ENCODE measurements at regions not wholly inside any gene's neighbourhood (a gene's known extent, or its start where the extent isn't known, plus 50 kb on each side); places are given as distances from the start of the nearest gene placed in this dataset.

GRCh38 chr14:94893411-94894160, 123.7 kb upstream of the GSC start:
- no peak overlapping the region for H3K27ac ChIP-seq (ENCODE audit: low read length)
- DNase-seq (ENCODE audit: low read depth, low spot score) (no peak), ATAC-seq (no peak)
- CTCF ChIA-PET: interaction anchor here (0.6 kb wide), 1 partner anchor 1066 kb away, joined by 3 read pairs; no protein-coding TSS in a partner anchor
- no peak for TF ChIP-seq TCF7L2 (IDR thresholded peaks at IDR 0.05; ENCODE audit: low read depth, low read length)
- no peak for TF ChIP-seq SIN3A (IDR thresholded peaks at IDR 0.05; ENCODE audit: borderline replicate concordance, insufficient read depth, low read depth, low read length)
- TF ChIP-seq REST (IDR thresholded peaks at IDR 0.05; ENCODE audit: insufficient read depth in 1 of 2, low read depth in 2 of 2, low read length in 1 of 2): no peak
- TF ChIP-seq CTCF (IDR thresholded peaks at IDR 0.05): no peak
- no peak for TF ChIP-seq POLR2AphosphoS5 (IDR thresholded peaks at IDR 0.05; ENCODE audit: low read depth, low read length)
- intact Hi-C loops (cut with micrococcal nuclease; ENCODE audit: unreplicated experiment) (no loop called here), in situ Hi-C loops (cut with HindIII; ENCODE audit: low pct_unique_long_range_greater_than_20kb, low sequenced_read_pairs) (no loop called here)
- no peaks in the 10 kb centered on the region for H3K9me3 ChIP-seq (ENCODE audit: control insufficient read depth, insufficient read depth, low read depth, low read length)
- no TSS peak for BruUV-seq (replicated peaks)
- H3K36me3 ChIP-seq (ENCODE audit: control insufficient read depth, insufficient read depth, low read length): no peaks in the 10 kb centered on the region
- no peak overlapping the region for H3K4me3 ChIP-seq (ENCODE audit: low read depth in 2 of 2, low read length in 2 of 2)
- H3K4me1 ChIP-seq (ENCODE audit: control insufficient read depth, insufficient read depth, low read length): no peaks in the 10 kb centered on the region
- H3K27me3 ChIP-seq (ENCODE audit: control insufficient read depth, insufficient read depth, low read length): 0 out of 2 replicates have a peak, but pooled peaks cover 2% of the 10 kb centered on the region
- POLR2A ChIA-PET: interaction anchor here (0.6 kb wide), 1 partner anchor 1174 kb away, joined by 3 read pairs; no protein-coding TSS in a partner anchor

GRCh38 chr14:94890785-94891184, 120.9 kb upstream of the GSC start:
- ATAC-seq (no peak), DNase-seq (ENCODE audit: low read depth, low spot score) (no peak)
- POLR2A ChIA-PET: no interaction called here
- no peaks in the 10 kb centered on the region for H3K27me3 ChIP-seq (ENCODE audit: control insufficient read depth, insufficient read depth, low read length)
- in situ Hi-C loops (cut with HindIII; ENCODE audit: low pct_unique_long_range_greater_than_20kb, low sequenced_read_pairs) (no loop called here), intact Hi-C loops (cut with micrococcal nuclease; ENCODE audit: unreplicated experiment) (no loop called here)
- TF ChIP-seq REST (IDR thresholded peaks at IDR 0.05; ENCODE audit: insufficient read depth in 1 of 2, low read depth in 2 of 2, low read length in 1 of 2) (no peak), POLR2AphosphoS5 (IDR thresholded peaks at IDR 0.05; ENCODE audit: low read depth, low read length) (no peak), CTCF (IDR thresholded peaks at IDR 0.05) (no peak), SIN3A (IDR thresholded peaks at IDR 0.05; ENCODE audit: borderline replicate concordance, insufficient read depth, low read depth, low read length) (no peak), TCF7L2 (IDR thresholded peaks at IDR 0.05; ENCODE audit: low read depth, low read length) (no peak)
- BruUV-seq (replicated peaks): no TSS peak
- H3K4me3 ChIP-seq (ENCODE audit: low read depth in 2 of 2, low read length in 2 of 2): no peak overlapping the region
- CTCF ChIA-PET: no interaction called here
- H3K4me1 ChIP-seq (ENCODE audit: control insufficient read depth, insufficient read depth, low read length): no peaks in the 10 kb centered on the region
- no peaks in the 10 kb centered on the region for H3K36me3 ChIP-seq (ENCODE audit: control insufficient read depth, insufficient read depth, low read length)
- H3K27ac ChIP-seq (ENCODE audit: low read length): no peak overlapping the region
- no peaks in the 10 kb centered on the region for H3K9me3 ChIP-seq (ENCODE audit: control insufficient read depth, insufficient read depth, low read depth, low read length)
